Lung (tissue), 11 donors: ENCODE measurements at regions not wholly inside any gene's neighbourhood (a gene's known extent, or its start where the extent isn't known, plus 50 kb on each side); places are given as distances from the start of the nearest gene placed in this dataset.

Experiments used
- ATAC-seq: fragments of 200-7000 bp; cut with Tn5 transposase; one replicate; pipeline ENCODE4 v1.9.1; 2020; ENCODE audit warnings: moderate number of reproducible peaks; ENCODE audit not compliant: insufficient read depth, low FRiP score
- DNase-seq, 3 donors: peaks; one replicate each; pipeline ENCODE4 v3.0.0-alpha.2; 2013 to 2017
- H3K27ac ChIP-seq, 2 donors: one replicate each; pipeline ENCODE4 v1.5.1; 2013; ENCODE audit warnings: mild to moderate bottlenecking in 2 of 2, moderate library complexity in 2 of 2, control low read depth in 1 of 2, inconsistent platforms in 1 of 2, low read depth in 1 of 2, low read length in 1 of 2
- H3K27me3 ChIP-seq, 3 donors: one replicate each; pipeline ENCODE4 v1.5.1; 2013; ENCODE audit warnings: low read length in 2 of 3; ENCODE audit not compliant: control insufficient read depth in 3 of 3, insufficient read depth in 3 of 3
- H3K36me3 ChIP-seq, 4 donors: one replicate each; pipeline ENCODE4 v1.5.1; 2013; ENCODE audit warnings: low read length in 4 of 4, mild to moderate bottlenecking in 1 of 4, moderate library complexity in 1 of 4; ENCODE audit not compliant: control insufficient read depth in 4 of 4, insufficient read depth in 4 of 4
- H3K4me1 ChIP-seq, 5 donors: one replicate each; pipeline ENCODE4 v1.5.1; 2013; ENCODE audit warnings: low read length in 5 of 5, mild to moderate bottlenecking in 2 of 5, moderate library complexity in 1 of 5; ENCODE audit not compliant: control insufficient read depth in 5 of 5, insufficient read depth in 5 of 5
- H3K4me3 ChIP-seq: one replicate; pipeline ENCODE4 v1.5.1; 2013; ENCODE audit warnings: mild to moderate bottlenecking, control low read depth, moderate library complexity
- H3K9ac ChIP-seq, 2 donors: one replicate each; pipeline ENCODE4 v1.5.1; 2013; ENCODE audit warnings: low read length in 2 of 2, control low read depth in 1 of 2; ENCODE audit not compliant: insufficient read depth in 1 of 2
- H3K9me3 ChIP-seq, 4 donors: one replicate each; pipeline ENCODE4 v1.5.1; 2013; ENCODE audit warnings: low read length in 3 of 4, mild to moderate bottlenecking in 1 of 4, moderate library complexity in 1 of 4; ENCODE audit not compliant: control insufficient read depth in 4 of 4, insufficient read depth in 3 of 4
- WGBS, 2 donors: extraction: QIAGEN DNeasy Blood & Tissue Kit; methylation state at CpG; one replicate each; pipeline ENCODE4 v1.1.7; 2013; 5-methylcytosine and 5-hydroxymethylcytosine counted together
- TF ChIP-seq, protein P1 (sequence below): IDR thresholded peaks from 2 replicates; pipeline ENCODE4 v1.5.1; 2012; ENCODE audit warnings: mild to moderate bottlenecking; ENCODE audit errors: control extremely low read depth, extremely low read depth
- donor health status: control.
- donor health status: control.
- donor health status: Bipolar disorder and iron deficiency.
- donor health status: healthy.
- donor health status: DM: yes; HTN: yes; CAD: no.

DNA sequence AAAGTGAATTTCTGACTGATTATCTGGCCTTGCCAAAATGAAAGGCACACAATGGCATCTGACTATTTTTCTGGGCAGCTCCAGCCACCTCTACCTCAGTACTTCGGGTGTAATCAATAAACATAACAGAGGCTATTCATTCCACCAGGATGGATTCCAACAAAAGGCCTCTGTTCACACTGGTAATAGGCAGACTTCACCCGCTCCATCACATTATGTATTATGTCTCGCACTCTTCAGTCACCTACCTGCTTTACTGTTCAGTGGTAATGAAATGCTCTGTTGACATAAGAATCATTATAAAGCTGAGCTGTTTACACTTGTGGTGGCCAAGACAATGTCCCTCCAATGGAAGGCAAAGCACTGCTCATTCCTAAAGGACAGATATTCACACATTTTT is 1333.7 kb upstream of the WWC1 start:
- H3K27me3 ChIP-seq, result no peaks in the 10 kb centered on the region
- no peaks in the 10 kb centered on the region for H3K36me3 ChIP-seq
- DNase-seq (no peak), ATAC-seq (no peak)
- H3K9me3 ChIP-seq, result no peaks in the 10 kb centered on the region
- no peak overlapping the region for H3K27ac ChIP-seq
- peaks cover 0 to 25% (median 0%) of the 10 kb centered on the region in 5 donors for H3K4me1 ChIP-seq
- no peak overlapping the region for H3K4me3 ChIP-seq
- H3K9ac ChIP-seq, result no peak overlapping the region
- WGBS, 2 donors, result 81 to 87% methylated on average over 3 of the region's 3 CpGs
- TF ChIP-seq, protein P1, sequence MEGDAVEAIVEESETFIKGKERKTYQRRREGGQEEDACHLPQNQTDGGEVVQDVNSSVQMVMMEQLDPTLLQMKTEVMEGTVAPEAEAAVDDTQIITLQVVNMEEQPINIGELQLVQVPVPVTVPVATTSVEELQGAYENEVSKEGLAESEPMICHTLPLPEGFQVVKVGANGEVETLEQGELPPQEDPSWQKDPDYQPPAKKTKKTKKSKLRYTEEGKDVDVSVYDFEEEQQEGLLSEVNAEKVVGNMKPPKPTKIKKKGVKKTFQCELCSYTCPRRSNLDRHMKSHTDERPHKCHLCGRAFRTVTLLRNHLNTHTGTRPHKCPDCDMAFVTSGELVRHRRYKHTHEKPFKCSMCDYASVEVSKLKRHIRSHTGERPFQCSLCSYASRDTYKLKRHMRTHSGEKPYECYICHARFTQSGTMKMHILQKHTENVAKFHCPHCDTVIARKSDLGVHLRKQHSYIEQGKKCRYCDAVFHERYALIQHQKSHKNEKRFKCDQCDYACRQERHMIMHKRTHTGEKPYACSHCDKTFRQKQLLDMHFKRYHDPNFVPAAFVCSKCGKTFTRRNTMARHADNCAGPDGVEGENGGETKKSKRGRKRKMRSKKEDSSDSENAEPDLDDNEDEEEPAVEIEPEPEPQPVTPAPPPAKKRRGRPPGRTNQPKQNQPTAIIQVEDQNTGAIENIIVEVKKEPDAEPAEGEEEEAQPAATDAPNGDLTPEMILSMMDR, result no peak

DNA sequence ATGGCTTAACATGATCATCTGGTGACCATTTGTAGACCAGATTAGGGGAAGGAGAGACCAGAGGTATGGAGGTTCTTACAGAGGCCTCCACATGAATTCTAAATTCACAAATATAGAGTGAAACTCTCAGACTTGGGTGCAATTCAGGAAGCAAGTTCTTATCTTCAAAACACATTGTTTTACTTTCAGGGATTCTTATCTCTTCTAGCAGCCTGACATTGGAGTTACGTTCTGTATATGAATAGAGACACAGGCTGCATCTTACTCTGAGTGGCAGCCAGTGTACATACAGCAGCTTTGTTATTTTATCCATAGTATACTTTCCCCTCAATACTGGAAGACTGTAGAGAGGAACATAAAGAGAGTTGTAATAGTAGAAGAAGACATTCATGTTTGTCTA is 1331.7 kb upstream of the WWC1 start:
- Histone ChIP-seq H3K27ac (no peak overlapping the region), H3K4me1 (peaks cover 0 to 31% (median 5%) of the 10 kb centered on the region in 5 donors), H3K9me3 (no peaks in the 10 kb centered on the region), H3K27me3 (no peaks in the 10 kb centered on the region), H3K36me3 (no peaks in the 10 kb centered on the region), H3K4me3 (no peak overlapping the region), H3K9ac (no peak overlapping the region)
- DNase-seq (no peak), ATAC-seq (no peak)
- WGBS, 2 donors, result 20 to 29% methylated on average over 1 of the region's 1 CpG
- TF ChIP-seq, protein P1, result no peak

DNA sequence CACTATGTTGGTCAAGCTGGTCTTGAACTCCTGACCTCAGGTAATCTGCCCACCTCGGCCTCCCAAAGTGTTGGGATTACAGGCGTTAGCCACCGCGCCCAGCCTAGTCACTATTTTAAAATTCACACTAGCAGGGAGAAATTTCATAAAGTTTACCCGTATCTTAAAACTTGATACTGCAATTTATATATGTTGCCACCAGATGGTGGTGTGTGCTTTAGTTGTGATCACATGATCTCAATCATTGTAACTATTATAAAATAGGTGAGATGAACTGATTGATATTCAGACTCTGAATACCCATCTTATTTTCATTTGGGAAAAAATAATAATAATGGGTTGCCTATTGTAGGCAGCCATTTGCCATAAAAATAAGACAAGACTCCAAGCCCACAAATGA is 1330.4 kb upstream of the WWC1 start:
- ATAC-seq, result no peak
- no peaks in the 10 kb centered on the region for H3K36me3 ChIP-seq

DNA sequence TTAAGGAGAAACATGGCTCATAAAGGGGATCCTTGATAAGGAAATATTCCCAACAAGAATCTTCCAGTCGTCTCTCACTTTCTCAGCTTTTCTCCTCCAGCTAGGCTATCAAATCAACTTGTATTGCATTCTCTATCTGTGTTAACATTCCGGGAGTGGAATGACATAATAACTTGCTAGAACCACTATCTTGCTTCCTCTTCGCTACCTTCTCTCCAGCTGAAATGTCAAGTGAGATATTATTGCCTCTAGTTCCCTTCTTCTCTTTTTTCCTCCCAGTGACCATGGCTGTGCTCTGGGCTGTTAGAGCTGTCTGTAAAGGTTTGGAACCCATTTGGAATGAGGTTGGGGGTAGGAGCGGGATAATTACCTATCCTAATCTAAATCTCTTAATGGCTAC is 1329.5 kb upstream of the WWC1 start:
- WGBS, 2 donors, result 61% methylated on average over 4 of the region's 4 CpGs
- no peaks in the 10 kb centered on the region for H3K36me3 ChIP-seq
- DNase-seq, result peak in 1 of 3 donors; percentile 37
- H3K9ac ChIP-seq, result no peak overlapping the region
- no peak for ATAC-seq
- TF ChIP-seq, protein P1, result no peak
- peak overlapping the region in 1 of 2 donors; percentile 53 for H3K27ac ChIP-seq
- H3K27me3 ChIP-seq, result no peaks in the 10 kb centered on the region
- peaks cover 0 to 31% (median 5%) of the 10 kb centered on the region in 5 donors for H3K4me1 ChIP-seq
- no peaks in the 10 kb centered on the region for H3K9me3 ChIP-seq
- H3K4me3 ChIP-seq, result no peak overlapping the region

More for the DNA sequence above, 1330.4 kb upstream of the WWC1 start:
- H3K4me3 ChIP-seq, result no peak overlapping the region
- no peaks in the 10 kb centered on the region for H3K9me3 ChIP-seq
- DNase-seq, result no peak
- TF ChIP-seq, protein P1, result no peak
- peaks cover 0 to 31% (median 5%) of the 10 kb centered on the region in 5 donors for H3K4me1 ChIP-seq
- 86 to 92% methylated on average over 5 of the region's 5 CpGs for WGBS, 2 donors
- no peak overlapping the region for H3K9ac ChIP-seq
- no peak overlapping the region for H3K27ac ChIP-seq
- no peaks in the 10 kb centered on the region for H3K27me3 ChIP-seq
